Thoracic aorta (tissue), 2 donors: ENCODE measurements at regions not wholly inside any gene's neighbourhood (a gene's known extent, or its start where the extent isn't known, plus 50 kb on each side); places are given as distances from the start of the nearest gene placed in this dataset.

Source experiments
- ATAC-seq: fragments of 150-250 bp; one replicate; pipeline ENCODE4 v1.8.0; 2017; ENCODE audit warnings: low read depth; ENCODE audit not compliant: insufficient number of reproducible peaks, low FRiP score
- DNase-seq: peaks from one replicate; pipeline ENCODE4 v3.0.0-alpha.2; 2020; ENCODE audit warnings: low spot score
- H3K27ac ChIP-seq, 2 donors: fragments of 200-600 bp; sonication (generic); 1 replicate in 1 of 2; 2 replicates in 1 of 2; pipeline ENCODE4 v1.5.1; 2016; ENCODE audit warnings: mild to moderate bottlenecking in 2 of 2, moderate library complexity in 2 of 2
- H3K27me3 ChIP-seq: fragments of 200-600 bp; sonication (generic); replicated peaks from 2 replicates; pipeline ENCODE4 v1.6.0; 2016; ENCODE audit warnings: mild to moderate bottlenecking; ENCODE audit not compliant: insufficient read depth
- H3K36me3 ChIP-seq: fragments of 200-600 bp; sonication (generic); one replicate; pipeline ENCODE4 v1.5.1; 2016
- H3K4me1 ChIP-seq, 2 donors: fragments of 200-600 bp; sonication (generic); 1 replicate in 1 of 2; 2 replicates in 1 of 2; pipeline versions ENCODE4 v1.5.1 to v1.6.0; 2016; ENCODE audit warnings: low read depth in 2 of 2, mild to moderate bottlenecking in 1 of 2; ENCODE audit not compliant: control insufficient read depth in 1 of 2
- H3K4me3 ChIP-seq: fragments of 200-600 bp; sonication (generic); 2 replicates; pipeline ENCODE4 v1.5.1; 2016; ENCODE audit warnings: mild to moderate bottlenecking
- H3K9me3 ChIP-seq: fragments of 200-600 bp; sonication (generic); 2 replicates; pipeline ENCODE4 v1.5.1; 2016
- CTCF ChIP-seq: fragments of 200-600 bp; sonication (generic); IDR thresholded peaks from one replicate; pipeline ENCODE4 v1.5.1; 2019; ENCODE audit warnings: antibody characterized with exemption

GRCh38 chr5:54909911-54910870 lies 75.2 kb downstream of the ESM1 start:
- H3K9me3 ChIP-seq: no peaks in the 10 kb centered on the region
- no peak for DNase-seq
- no peaks in the 10 kb centered on the region for H3K27me3 ChIP-seq
- no peak overlapping the region for H3K27ac ChIP-seq
- TF ChIP-seq CTCF: no peak
- no peak for ATAC-seq
- H3K36me3 ChIP-seq: no peaks in the 10 kb centered on the region
- peaks cover 2 to 9% of the 10 kb centered on the region in 2 donors for H3K4me1 ChIP-seq
- no peak overlapping the region for H3K4me3 ChIP-seq

GRCh38 chr5:54908774-54909525 lies 76.4 kb downstream of the ESM1 start:
- no peak overlapping the region for H3K27ac ChIP-seq
- no peak overlapping the region for H3K4me3 ChIP-seq
- H3K36me3 ChIP-seq: no peaks in the 10 kb centered on the region
- no peaks in the 10 kb centered on the region for H3K27me3 ChIP-seq
- DNase-seq (no peak), ATAC-seq (no peak)
- H3K4me1 ChIP-seq: peaks cover 2 to 9% of the 10 kb centered on the region in 2 donors
- no peak for TF ChIP-seq CTCF
- no peaks in the 10 kb centered on the region for H3K9me3 ChIP-seq

GRCh38 chr5:54905942-54906537 lies 79.4 kb downstream of the ESM1 start:
- Histone ChIP-seq H3K9me3 (no peaks in the 10 kb centered on the region), H3K27me3 (no peaks in the 10 kb centered on the region), H3K4me1 (peaks cover 2 to 3% of the 10 kb centered on the region in 2 donors), H3K4me3 (peak overlapping the region; percentile 3), H3K27ac (no peak overlapping the region), H3K36me3 (no peaks in the 10 kb centered on the region)
- DNase-seq: no peak
- TF ChIP-seq CTCF: peak; percentile 56
- ATAC-seq: no peak

- ATAC-seq: no peak
- Histone ChIP-seq H3K4me3 (no peak overlapping the region), H3K4me1 (peaks cover 0 to 2% of the 10 kb centered on the region in 2 donors), H3K36me3 (no peaks in the 10 kb centered on the region), H3K9me3 (no peaks in the 10 kb centered on the region), H3K27me3 (no peaks in the 10 kb centered on the region), H3K27ac (no peak overlapping the region)
- TF ChIP-seq CTCF: no peak
- DNase-seq: no peak
These were observed 80.1 kb downstream of the ESM1 start for GRCh38 chr5:54905246-54905795.
